ENCODE measurements at regions not wholly inside any gene's neighbourhood (a gene's known extent, or its start where the extent isn't known, plus 50 kb on each side); places are given as distances from the start of the nearest gene placed in this dataset.

DNA sequence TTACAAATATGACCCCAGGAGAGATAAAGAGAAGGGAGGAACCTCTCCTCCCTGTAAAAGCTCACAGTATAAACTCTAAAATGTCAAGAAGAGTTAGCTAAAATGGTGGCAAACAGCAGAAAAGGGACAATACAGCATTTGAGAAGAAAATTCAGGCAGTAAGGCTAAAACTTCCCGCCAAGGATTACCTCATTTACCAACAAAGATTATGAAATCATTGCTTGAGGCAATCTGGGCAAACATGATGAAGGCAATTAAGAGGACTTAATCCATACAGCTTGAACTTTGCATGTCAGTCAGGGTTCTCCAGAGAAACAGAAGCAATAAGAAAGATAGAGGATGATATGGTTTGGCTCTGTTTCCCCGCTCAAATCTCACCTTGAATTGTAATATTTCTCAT lies 81.4 kb downstream of the CMPK2 start:
- no peaks in the 10 kb centered on the region for H3K9me3 Mint-ChIP-seq (ENCODE audit: low read depth)
- DNase-seq (ENCODE audit: low spot score), result no peak
- H3K4me3 Mint-ChIP-seq (ENCODE audit: unreplicated experiment), result no peak overlapping the region
- H3K27ac Mint-ChIP-seq (ENCODE audit: unreplicated experiment), result no peak overlapping the region
- H3K36me3 Mint-ChIP-seq (ENCODE audit: low read depth), result no peaks in the 10 kb centered on the region
- H3K4me1 Mint-ChIP-seq (ENCODE audit: low read depth), result peaks cover 2% of the 10 kb centered on the region
- H3K27me3 Mint-ChIP-seq (ENCODE audit: low read depth), result no peaks in the 10 kb centered on the region
- TF ChIP-seq, protein P1, sequence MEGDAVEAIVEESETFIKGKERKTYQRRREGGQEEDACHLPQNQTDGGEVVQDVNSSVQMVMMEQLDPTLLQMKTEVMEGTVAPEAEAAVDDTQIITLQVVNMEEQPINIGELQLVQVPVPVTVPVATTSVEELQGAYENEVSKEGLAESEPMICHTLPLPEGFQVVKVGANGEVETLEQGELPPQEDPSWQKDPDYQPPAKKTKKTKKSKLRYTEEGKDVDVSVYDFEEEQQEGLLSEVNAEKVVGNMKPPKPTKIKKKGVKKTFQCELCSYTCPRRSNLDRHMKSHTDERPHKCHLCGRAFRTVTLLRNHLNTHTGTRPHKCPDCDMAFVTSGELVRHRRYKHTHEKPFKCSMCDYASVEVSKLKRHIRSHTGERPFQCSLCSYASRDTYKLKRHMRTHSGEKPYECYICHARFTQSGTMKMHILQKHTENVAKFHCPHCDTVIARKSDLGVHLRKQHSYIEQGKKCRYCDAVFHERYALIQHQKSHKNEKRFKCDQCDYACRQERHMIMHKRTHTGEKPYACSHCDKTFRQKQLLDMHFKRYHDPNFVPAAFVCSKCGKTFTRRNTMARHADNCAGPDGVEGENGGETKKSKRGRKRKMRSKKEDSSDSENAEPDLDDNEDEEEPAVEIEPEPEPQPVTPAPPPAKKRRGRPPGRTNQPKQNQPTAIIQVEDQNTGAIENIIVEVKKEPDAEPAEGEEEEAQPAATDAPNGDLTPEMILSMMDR (IDR thresholded peaks at IDR 0.05), result no peak

DNA sequence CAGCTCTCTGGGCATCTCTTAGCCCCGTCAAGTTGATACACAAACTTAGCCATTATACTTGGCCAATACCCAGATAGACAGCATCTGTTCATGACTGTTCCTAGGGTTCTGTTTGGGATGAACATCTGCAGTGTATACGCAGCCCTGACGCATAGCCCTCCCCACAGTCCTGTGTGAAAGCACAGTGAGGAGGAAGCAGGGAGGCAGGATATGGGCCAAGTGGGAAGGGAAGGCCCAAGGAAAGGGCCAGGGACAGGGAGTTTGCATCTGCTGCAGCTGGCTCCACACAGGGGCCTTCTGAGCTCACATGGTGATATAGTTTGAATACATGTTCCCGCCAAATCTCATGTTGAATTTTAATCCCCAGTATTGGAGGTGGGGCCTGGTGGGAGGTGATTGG lies 80.2 kb downstream of the CMPK2 start:
- no peak for DNase-seq (ENCODE audit: low spot score)
- H3K9me3 Mint-ChIP-seq (ENCODE audit: low read depth), result no peaks in the 10 kb centered on the region
- H3K27me3 Mint-ChIP-seq (ENCODE audit: low read depth), result no peaks in the 10 kb centered on the region
- no peak overlapping the region for H3K4me3 Mint-ChIP-seq (ENCODE audit: unreplicated experiment)
- no peak overlapping the region for H3K27ac Mint-ChIP-seq (ENCODE audit: unreplicated experiment)
- H3K4me1 Mint-ChIP-seq (ENCODE audit: low read depth), result peaks cover 2% of the 10 kb centered on the region
- TF ChIP-seq, protein P1 (IDR thresholded peaks at IDR 0.05), result no peak
- no peaks in the 10 kb centered on the region for H3K36me3 Mint-ChIP-seq (ENCODE audit: low read depth)

DNA sequence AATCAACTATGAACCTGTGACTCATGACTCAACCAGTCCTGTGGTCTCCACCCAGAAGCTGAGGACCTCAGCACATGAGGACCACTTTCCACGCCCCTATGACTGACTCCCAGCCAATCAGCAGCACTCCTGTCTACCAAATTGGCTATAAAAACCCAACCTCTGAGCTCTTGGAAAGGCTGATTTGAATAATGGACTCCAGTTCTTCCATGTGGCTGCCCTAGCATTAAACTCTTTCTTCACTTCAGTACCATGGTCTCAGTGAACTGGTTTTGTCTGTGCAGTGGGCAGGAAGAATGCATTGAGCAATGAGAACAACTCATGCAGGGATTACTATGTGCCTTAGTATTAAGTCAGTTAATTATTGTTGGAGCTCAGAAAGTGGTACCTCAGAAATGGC lies 78.3 kb downstream of the CMPK2 start:
- Mint-ChIP-seq H3K9me3 (ENCODE audit: low read depth) (no peaks in the 10 kb centered on the region), H3K36me3 (ENCODE audit: low read depth) (no peaks in the 10 kb centered on the region), H3K27me3 (ENCODE audit: low read depth) (no peaks in the 10 kb centered on the region), H3K27ac (ENCODE audit: unreplicated experiment) (no peak overlapping the region), H3K4me3 (ENCODE audit: unreplicated experiment) (no peak overlapping the region), H3K4me1 (ENCODE audit: low read depth) (no peaks in the 10 kb centered on the region)
- no peak for DNase-seq (ENCODE audit: low spot score)
- TF ChIP-seq, protein P1 (IDR thresholded peaks at IDR 0.05), result no peak

DNA sequence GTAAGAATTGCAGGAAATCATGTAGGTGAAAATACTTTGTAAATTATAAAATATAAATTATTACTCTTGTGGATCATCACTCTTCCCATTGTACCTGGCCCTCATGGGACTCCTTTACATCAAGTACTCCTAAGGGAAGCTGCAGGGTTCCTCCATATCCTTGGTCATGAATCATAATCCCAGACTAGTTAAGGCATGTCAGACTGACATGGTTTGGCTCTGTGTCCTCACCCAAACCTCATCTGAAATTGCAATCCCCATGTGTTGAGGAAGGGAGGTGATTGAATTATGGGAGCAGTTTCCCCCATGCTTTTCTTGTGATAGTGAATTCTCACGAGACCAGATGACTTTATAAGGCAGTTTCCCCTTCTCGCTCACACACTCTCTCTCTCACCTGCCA lies 77.1 kb downstream of the CMPK2 start:
- Mint-ChIP-seq H3K4me1 (ENCODE audit: low read depth) (no peaks in the 10 kb centered on the region), H3K27ac (ENCODE audit: unreplicated experiment) (no peak overlapping the region), H3K36me3 (ENCODE audit: low read depth) (no peaks in the 10 kb centered on the region), H3K4me3 (ENCODE audit: unreplicated experiment) (no peak overlapping the region), H3K27me3 (ENCODE audit: low read depth) (no peaks in the 10 kb centered on the region), H3K9me3 (ENCODE audit: low read depth) (no peaks in the 10 kb centered on the region)
- DNase-seq (ENCODE audit: low spot score), result no peak
- TF ChIP-seq, protein P1 (IDR thresholded peaks at IDR 0.05), result no peak

DNA sequence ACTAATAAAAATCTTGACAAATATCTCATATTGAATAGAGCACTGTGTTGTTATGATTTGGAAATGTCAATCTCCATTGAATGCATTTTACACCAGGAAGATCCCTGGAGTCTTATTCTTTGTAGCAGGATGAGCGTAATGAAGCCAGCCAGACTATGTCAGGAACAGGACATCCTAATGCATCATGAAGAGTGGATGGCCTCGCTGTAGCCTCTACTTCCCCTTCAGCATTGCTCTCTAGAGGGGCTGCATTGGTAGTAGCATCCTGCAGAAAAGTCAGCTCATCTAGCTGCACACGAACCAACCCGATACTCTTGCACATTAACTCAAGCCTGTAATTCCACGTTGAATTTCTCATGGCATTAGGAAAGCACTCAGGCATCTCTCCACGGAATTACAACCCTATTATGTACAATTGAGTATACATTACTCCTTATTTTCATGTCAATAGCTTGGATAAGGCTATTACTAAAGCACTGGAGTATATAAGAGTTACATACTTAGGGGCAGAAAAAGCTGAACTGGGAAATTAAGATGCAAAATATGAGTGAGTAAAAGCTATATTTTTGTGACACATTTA lies 76.1 kb downstream of the CMPK2 start:
- Mint-ChIP-seq H3K4me3 (ENCODE audit: unreplicated experiment) (no peak overlapping the region), H3K9me3 (ENCODE audit: low read depth) (no peaks in the 10 kb centered on the region), H3K36me3 (ENCODE audit: low read depth) (no peaks in the 10 kb centered on the region), H3K27me3 (ENCODE audit: low read depth) (no peaks in the 10 kb centered on the region), H3K4me1 (ENCODE audit: low read depth) (no peaks in the 10 kb centered on the region), H3K27ac (ENCODE audit: unreplicated experiment) (no peak overlapping the region)
- TF ChIP-seq, protein P1 (IDR thresholded peaks at IDR 0.05), result no peak
- no peak for DNase-seq (ENCODE audit: low spot score)

Measured in chondrocyte (in vitro differentiated cells).